ENCODE measurements at regions not wholly inside any gene's neighbourhood (a gene's known extent, or its start where the extent isn't known, plus 50 kb on each side); places are given as distances from the start of the nearest gene placed in this dataset.

- BruUV-seq (replicated peaks) = no TSS peak
- Histone ChIP-seq H3K4me1 (replicated peaks; ENCODE audit: insufficient read depth) (no peaks in the 10 kb centered on the region), H3F3A (ENCODE audit: insufficient read depth, low read depth) (no peaks in the 10 kb centered on the region), H3K9me3 (ENCODE audit: insufficient read depth, low read depth) (no peaks in the 10 kb centered on the region), H3K79me2 (ENCODE audit: low read depth) (no peaks in the 10 kb centered on the region), H3K27me3 (ENCODE audit: insufficient read depth, low read depth) (no peaks in the 10 kb centered on the region), H3K4me2 (no peak overlapping the region), H3K36me3 (ENCODE audit: low read depth) (no peaks in the 10 kb centered on the region), H2AFZ (no peak overlapping the region), H3K9me2 (ENCODE audit: insufficient read depth) (no peaks in the 10 kb centered on the region), H4K20me1 (ENCODE audit: insufficient read depth) (no peaks in the 10 kb centered on the region), H3K4me3 (no peak overlapping the region), H3K27ac (no peak overlapping the region)
- intact Hi-C loops (cut with micrococcal nuclease; ENCODE audit: unreplicated experiment) = no loop called here
- ChIA-PET POLR2A (ENCODE audit: unreplicated experiment) (no interaction called here), CTCF (no interaction called here)
- DNase-seq = no peak
- TF ChIP-seq CTCF (conservative IDR thresholded peaks at IDR 0.05) (no peak), EZH2 (IDR thresholded peaks at IDR 0.05; ENCODE audit: low read depth) (no peak)
Observed at GRCh38 chr2:122905431-122905830, 1119.7 kb upstream of the CNTNAP5 start.

GRCh38 chr2:122908159-122908558, 1116.9 kb upstream of the CNTNAP5 start:
- intact Hi-C loops (cut with micrococcal nuclease; ENCODE audit: unreplicated experiment) = no loop called here
- ChIA-PET POLR2A (ENCODE audit: unreplicated experiment) (no interaction called here), CTCF (no interaction called here)
- Histone ChIP-seq H3K9me3 (ENCODE audit: insufficient read depth, low read depth) (no peaks in the 10 kb centered on the region), H3K4me2 (no peak overlapping the region), H2AFZ (no peak overlapping the region), H3K4me1 (replicated peaks; ENCODE audit: insufficient read depth) (no peaks in the 10 kb centered on the region), H3K4me3 (no peak overlapping the region), H4K20me1 (ENCODE audit: insufficient read depth) (no peaks in the 10 kb centered on the region), H3K27ac (no peak overlapping the region), H3K9me2 (ENCODE audit: insufficient read depth) (no peaks in the 10 kb centered on the region), H3K27me3 (ENCODE audit: insufficient read depth, low read depth) (no peaks in the 10 kb centered on the region), H3K36me3 (ENCODE audit: low read depth) (no peaks in the 10 kb centered on the region), H3K79me2 (ENCODE audit: low read depth) (no peaks in the 10 kb centered on the region), H3F3A (ENCODE audit: insufficient read depth, low read depth) (no peaks in the 10 kb centered on the region)
- no peak for DNase-seq
- TF ChIP-seq CTCF (conservative IDR thresholded peaks at IDR 0.05) (no peak), EZH2 (IDR thresholded peaks at IDR 0.05; ENCODE audit: low read depth) (no peak)
- BruUV-seq (replicated peaks) = no TSS peak

- no peaks in the 10 kb centered on the region for H3K4me1 ChIP-seq (replicated peaks; ENCODE audit: insufficient read depth)
- H3K9me2 ChIP-seq (ENCODE audit: insufficient read depth) = no peaks in the 10 kb centered on the region
- H3K79me2 ChIP-seq (ENCODE audit: low read depth) = no peaks in the 10 kb centered on the region
- TF ChIP-seq EZH2 (IDR thresholded peaks at IDR 0.05; ENCODE audit: low read depth) (no peak), CTCF (conservative IDR thresholded peaks at IDR 0.05) (no peak)
- POLR2A ChIA-PET (ENCODE audit: unreplicated experiment) = no interaction called here
- H3K4me3 ChIP-seq = no peak overlapping the region
- H3K27me3 ChIP-seq (ENCODE audit: insufficient read depth, low read depth) = no peaks in the 10 kb centered on the region
- no TSS peak for BruUV-seq (replicated peaks)
- H2AFZ ChIP-seq = no peak overlapping the region
- DNase-seq = no peak
- intact Hi-C loops (cut with micrococcal nuclease; ENCODE audit: unreplicated experiment) = no loop called here
- no peak overlapping the region for H3K27ac ChIP-seq
- no peaks in the 10 kb centered on the region for H4K20me1 ChIP-seq (ENCODE audit: insufficient read depth)
- H3K4me2 ChIP-seq = no peak overlapping the region
- H3K9me3 ChIP-seq (ENCODE audit: insufficient read depth, low read depth) = peaks cover 4% of the 10 kb centered on the region; the same call in 1 of the 2 replicates
- H3K36me3 ChIP-seq (ENCODE audit: low read depth) = no peaks in the 10 kb centered on the region
- CTCF ChIA-PET = no interaction called here
- no peaks in the 10 kb centered on the region for H3F3A ChIP-seq (ENCODE audit: insufficient read depth, low read depth)
Observed at GRCh38 chr2:122927197-122927596, 1097.9 kb upstream of the CNTNAP5 start.

Data from PC-9 (cell line).